Fibroblast of pulmonary artery (primary cell): ENCODE measurements at regions not wholly inside any gene's neighbourhood (a gene's known extent, or its start where the extent isn't known, plus 50 kb on each side); places are given as distances from the start of the nearest gene placed in this dataset.
A peak's percentile ranks its signal among the peaks of the same experiment; 100 is the strongest.

Experiments
- DNase-seq: peaks from one replicate; pipeline ENCODE4 v3.0.0-alpha.2; 2010; ENCODE audit warnings: low read depth
- H3K4me3 ChIP-seq: replicated peaks from 2 replicates; pipeline ENCODE4 v1.5.1; 2011; ENCODE audit warnings: low read depth, mild to moderate bottlenecking, control low read depth, low read length, moderate library complexity
- CTCF ChIP-seq: IDR thresholded peaks from 2 replicates; pipeline ENCODE4 v1.5.1; 2011; ENCODE audit warnings: mild to moderate bottlenecking, control low read depth, low read length, inconsistent platforms; ENCODE audit errors: missing control alignments

- TF ChIP-seq CTCF = no peak
- DNase-seq = no peak
- no peak overlapping the region for H3K4me3 ChIP-seq
Observed at GRCh38 chr1:59219916-59220315, 77.0 kb upstream of the FGGY start.

- DNase-seq = no peak
- H3K4me3 ChIP-seq = no peak overlapping the region
- no peak for TF ChIP-seq CTCF
Observed at GRCh38 chr1:59220356-59220755, 76.5 kb upstream of the FGGY start.

GRCh38 chr1:59223198-59223597 is 73.7 kb upstream of the FGGY start:
- no peak overlapping the region for H3K4me3 ChIP-seq
- no peak for TF ChIP-seq CTCF
- no peak for DNase-seq

- peak; percentile 36 for DNase-seq
- TF ChIP-seq CTCF = no peak
Observed at GRCh38 chr1:59223989-59224634, 72.8 kb upstream of the FGGY start.

GRCh38 chr1:59225594-59226316 is 71.1 kb upstream of the FGGY start:
- no peak for TF ChIP-seq CTCF
- no peak overlapping the region for H3K4me3 ChIP-seq
- DNase-seq = no peak

More at GRCh38 chr1:59223989-59224634, 72.8 kb upstream of the FGGY start:
- H3K4me3 ChIP-seq = no peak overlapping the region

- no peak overlapping the region for H3K4me3 ChIP-seq
- no peak for TF ChIP-seq CTCF
- peak; percentile 68 for DNase-seq
Observed at GRCh38 chr1:59229138-59229537, 67.8 kb upstream of the FGGY start.

GRCh38 chr1:59230622-59231021 is 66.3 kb upstream of the FGGY start:
- DNase-seq = no peak
- H3K4me3 ChIP-seq = no peak overlapping the region
- TF ChIP-seq CTCF = no peak
